Body of pancreas (tissue), 4 donors: ENCODE measurements at regions not wholly inside any gene's neighbourhood (a gene's known extent, or its start where the extent isn't known, plus 50 kb on each side); places are given as distances from the start of the nearest gene placed in this dataset.

Experiments
- POLR2A ChIP-seq, 3 donors: fragments of 450-650 bp; IDR thresholded peaks; one replicate each; pipeline ENCODE4 v1.6.1; 2016; ENCODE audit warnings: antibody characterized with exemption in 3 of 3, mild to moderate bottlenecking in 2 of 3
- TF ChIP-seq, protein P1 (sequence below), 7 experiments: fragments of 450-650 bp in 4 of 7; fragments of 200-600 bp in 3 of 7; sonication (generic) in 3 of 7; IDR thresholded peaks; one replicate each; pipeline ENCODE4 v1.5.1; 2016 to 2019; ENCODE audit warnings: antibody characterized with exemption in 7 of 7

DNA sequence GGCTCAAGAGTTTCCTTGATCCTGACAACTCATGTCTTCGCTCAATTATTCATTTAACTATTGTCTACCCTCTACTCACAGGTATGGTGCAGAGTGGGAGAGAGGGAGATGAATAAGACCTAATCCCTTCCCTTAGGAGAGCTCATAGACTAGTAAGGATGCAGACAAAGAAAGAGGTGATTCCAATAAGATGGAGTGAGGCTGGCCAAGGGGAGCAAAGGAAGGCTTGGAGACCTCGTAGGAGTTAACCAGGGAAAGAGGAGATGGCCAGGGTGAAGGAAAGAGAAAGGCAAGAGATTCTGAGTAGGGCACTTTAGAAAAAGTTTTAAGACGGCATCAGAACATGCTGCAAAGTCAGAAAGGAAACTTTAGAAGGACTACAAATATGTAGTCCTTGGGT is 588.5 kb downstream of the VRK1 start:
- TF ChIP-seq, protein P1, sequence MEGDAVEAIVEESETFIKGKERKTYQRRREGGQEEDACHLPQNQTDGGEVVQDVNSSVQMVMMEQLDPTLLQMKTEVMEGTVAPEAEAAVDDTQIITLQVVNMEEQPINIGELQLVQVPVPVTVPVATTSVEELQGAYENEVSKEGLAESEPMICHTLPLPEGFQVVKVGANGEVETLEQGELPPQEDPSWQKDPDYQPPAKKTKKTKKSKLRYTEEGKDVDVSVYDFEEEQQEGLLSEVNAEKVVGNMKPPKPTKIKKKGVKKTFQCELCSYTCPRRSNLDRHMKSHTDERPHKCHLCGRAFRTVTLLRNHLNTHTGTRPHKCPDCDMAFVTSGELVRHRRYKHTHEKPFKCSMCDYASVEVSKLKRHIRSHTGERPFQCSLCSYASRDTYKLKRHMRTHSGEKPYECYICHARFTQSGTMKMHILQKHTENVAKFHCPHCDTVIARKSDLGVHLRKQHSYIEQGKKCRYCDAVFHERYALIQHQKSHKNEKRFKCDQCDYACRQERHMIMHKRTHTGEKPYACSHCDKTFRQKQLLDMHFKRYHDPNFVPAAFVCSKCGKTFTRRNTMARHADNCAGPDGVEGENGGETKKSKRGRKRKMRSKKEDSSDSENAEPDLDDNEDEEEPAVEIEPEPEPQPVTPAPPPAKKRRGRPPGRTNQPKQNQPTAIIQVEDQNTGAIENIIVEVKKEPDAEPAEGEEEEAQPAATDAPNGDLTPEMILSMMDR (IDR thresholded peaks at IDR 0.05) = no peak
- no peak for TF ChIP-seq POLR2A (IDR thresholded peaks at IDR 0.05)
